DMS53 treated with DMSO at 0.1 percent for 48 hours (cell line): ENCODE measurements at regions not wholly inside any gene's neighbourhood (a gene's known extent, or its start where the extent isn't known, plus 50 kb on each side); places are given as distances from the start of the nearest gene placed in this dataset.
"Not testable (repeated sequence)": the region's sequence is repeated elsewhere in the genome, so short reads cannot be mapped to it uniquely, and the experiment has no call there.

Experiments
- DNase-seq: peaks from one replicate; lab custom pipeline; 2025; ENCODE audit not compliant: unreplicated experiment; lab: John Stamatoyannopoulos, UW

DNA sequence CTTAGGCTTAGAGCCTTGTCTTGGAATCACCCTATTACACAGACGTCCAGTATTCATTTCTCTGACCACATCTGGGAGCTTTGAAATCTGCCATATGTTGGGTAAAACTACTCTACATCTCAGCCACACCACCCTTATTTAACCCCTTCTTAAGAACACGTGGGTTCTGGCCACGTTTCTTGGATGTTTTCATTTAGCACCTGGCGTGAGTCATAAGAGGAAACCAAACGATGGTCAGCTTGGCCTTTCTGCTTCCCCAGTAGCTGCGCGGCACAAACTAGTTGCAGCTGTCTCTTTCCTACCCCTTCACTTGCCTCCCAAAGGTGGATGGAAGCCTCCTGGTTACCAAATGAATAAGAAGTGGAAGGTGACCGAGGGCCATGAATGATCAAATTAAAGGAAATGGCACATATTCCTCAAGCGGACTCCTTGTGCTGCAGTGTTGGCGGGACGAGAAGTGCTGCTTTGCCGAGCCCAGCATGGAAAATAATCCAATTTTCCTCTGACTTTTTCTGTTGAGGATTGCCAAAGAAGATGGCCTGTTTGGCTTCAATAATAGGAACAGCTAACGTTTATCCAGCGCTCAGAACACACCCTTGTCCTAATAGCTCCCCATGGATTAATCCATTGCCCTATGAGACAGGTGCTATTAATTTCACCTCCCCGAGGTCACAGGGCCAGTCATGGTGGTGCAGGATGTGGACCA lies 154.1 kb downstream of the ZNF664 start:
- no peak for DNase-seq

DNA sequence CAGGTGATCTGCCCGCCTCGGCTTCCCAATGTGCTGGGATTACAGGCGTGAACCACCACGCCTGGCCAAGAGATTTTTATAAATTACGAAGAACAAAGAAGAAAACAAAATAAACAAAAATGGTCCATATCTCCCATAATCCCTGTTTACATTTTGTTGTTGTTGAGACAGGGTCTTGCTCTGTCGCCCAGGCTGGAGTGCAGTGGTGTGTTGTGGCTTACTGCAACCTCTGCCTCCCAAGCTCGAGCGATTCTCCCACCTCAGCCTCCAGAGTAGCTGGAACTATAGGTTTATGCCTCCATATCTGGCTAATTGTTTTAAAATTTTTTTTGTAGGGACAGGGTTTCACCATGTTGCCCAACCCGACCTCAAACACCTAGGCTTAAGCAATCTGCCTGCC lies 156.1 kb downstream of the ZNF664 start:
- no peak for DNase-seq

DNA sequence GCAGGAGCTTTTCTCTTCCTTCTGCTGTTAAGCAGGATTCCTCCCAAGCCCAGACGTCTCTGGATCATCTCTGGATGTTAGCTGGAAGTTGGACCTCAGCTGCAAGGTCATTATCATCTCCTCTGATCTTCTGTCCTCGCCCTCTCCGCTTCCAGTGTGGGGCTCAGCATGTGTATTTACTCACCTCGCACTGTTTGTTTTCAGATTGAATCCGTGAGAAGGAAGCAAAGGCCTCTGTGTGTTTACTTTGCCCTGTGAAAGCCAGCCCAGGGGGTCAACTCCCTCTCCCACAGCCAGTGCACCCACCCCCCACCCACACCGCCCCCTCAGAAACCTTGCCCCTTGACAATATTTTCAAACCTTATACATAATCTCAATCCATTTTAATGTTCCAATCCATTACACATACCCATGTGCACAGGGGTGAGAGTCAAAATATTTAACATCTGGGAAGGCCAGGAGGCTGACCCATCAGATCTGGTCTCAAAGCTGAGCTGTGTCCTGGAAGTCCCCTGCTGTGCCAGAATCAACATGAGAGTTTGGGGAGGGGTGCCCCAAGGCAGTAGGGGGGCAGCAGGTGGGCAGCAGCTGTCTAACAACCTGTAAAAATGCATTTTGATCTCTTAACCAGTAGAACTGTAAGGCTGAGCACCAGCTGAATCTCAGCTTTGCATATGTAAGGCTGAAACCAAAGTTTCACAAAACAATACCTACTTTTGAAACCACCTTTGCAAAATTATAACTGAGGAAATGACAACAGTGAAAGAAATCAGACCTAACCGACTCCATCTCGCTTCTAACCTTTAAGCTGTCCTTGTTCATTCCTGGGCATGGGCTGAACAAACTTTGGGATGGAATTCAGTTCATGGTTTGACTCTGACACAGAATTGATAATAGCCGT lies 157.9 kb downstream of the ZNF664 start:
- DNase-seq: no peak

DNA sequence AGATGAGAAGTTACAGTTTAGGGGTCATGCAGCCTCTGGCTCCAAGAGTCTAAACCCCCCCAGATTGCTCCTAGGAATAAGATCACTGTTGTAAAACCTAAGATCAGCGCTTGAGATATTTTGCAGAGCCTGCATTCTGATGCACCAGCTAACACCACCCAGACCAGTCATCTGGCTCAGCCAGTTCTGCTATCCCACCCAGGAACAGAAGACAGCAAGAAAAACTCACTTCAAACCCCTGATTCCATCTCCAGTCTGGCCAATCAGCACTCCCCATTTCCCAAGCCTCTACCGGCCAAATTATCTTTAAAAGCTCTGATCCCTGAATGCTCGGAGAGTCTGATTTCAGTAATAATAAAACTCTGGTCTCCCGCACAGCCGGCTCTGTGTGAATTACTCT lies 158.6 kb downstream of the ZNF664 start:
- no peak for DNase-seq

DNA sequence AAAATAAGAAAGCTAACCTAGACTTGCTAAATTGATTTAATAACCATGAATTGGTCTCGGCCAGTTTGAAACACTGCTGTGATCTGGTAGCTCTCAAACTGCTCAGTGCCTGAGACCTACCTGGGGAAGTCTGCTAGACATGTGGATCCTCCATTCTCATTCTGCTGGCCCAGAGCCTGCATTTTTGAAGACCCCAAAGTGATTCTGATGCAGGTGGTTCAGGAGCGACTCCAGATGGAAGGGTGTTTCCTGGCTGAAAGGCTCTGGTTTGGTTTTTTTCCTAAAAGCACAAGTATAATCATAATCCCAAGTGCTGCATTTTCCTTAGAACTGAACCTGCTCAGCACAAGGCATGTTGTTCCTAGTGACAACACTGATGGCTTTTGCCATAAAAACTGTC lies 159.5 kb downstream of the ZNF664 start:
- no peak for DNase-seq

DNA sequence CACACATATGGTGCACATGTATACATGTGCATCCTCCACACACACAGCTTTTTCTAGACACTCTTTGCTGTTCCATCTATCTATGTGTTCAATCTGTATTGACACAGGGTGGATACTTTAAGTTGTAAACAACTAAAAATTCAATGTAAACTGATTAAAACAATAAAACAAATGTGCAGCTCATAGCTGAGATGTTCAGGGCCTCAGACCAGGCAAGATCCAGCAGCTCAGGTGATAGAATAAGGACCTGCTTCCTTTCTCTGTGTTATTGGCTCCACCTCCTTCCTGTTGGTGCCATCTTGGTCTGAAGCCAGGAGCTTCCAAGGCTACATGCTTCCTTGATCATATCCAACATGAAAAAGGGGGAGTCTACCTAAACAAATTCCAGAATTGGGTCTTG lies 158.1 kb upstream of the RFLNA start:
- DNase-seq: no peak

DNA sequence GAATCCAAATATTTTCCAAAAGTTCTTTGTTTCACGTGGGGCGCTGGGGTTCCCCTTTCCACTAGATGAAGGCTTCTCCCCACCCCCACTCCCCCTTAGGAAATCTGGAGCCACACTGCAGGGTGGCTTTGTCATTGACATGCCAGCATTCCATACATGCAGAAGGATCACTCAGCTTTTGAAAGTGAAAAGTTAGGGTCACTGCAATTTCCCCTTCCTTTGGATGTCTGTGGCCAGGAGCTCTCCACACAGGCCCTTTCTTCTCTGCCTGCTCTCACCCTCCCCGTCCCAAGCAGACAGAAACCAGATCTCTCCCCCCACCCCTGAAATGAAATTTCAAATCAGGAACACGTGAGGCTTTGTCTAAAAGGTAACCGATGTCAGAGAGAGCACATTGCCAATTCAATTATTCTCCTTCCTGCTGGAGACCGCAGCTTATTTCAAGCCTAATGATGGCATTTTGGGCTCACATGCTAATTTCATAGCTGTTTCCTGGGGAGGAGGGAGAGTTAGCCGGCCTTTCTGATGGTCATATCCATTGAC lies 153.9 kb upstream of the RFLNA start:
- no peak for DNase-seq

DNA sequence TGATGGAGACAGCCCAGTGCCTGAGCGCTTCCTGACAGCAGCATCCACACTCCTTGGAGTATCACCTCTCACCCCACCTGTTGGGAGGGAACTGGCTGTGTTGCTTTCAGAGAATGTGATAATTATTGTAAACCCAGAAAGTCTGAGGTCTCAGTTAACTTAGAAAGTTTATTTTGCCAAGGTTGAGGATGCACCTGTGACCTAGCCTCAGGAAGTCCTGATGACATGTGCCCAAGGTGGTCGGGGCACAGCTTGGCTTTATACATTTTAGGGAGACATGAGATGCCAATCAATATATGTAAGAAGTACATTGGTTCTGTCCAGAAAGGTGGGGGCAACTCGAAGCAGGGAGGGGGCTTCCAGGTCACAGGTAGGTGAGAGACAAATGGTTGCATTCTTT lies 153.3 kb upstream of the RFLNA start:
- DNase-seq: not testable (repeated sequence)

DNA sequence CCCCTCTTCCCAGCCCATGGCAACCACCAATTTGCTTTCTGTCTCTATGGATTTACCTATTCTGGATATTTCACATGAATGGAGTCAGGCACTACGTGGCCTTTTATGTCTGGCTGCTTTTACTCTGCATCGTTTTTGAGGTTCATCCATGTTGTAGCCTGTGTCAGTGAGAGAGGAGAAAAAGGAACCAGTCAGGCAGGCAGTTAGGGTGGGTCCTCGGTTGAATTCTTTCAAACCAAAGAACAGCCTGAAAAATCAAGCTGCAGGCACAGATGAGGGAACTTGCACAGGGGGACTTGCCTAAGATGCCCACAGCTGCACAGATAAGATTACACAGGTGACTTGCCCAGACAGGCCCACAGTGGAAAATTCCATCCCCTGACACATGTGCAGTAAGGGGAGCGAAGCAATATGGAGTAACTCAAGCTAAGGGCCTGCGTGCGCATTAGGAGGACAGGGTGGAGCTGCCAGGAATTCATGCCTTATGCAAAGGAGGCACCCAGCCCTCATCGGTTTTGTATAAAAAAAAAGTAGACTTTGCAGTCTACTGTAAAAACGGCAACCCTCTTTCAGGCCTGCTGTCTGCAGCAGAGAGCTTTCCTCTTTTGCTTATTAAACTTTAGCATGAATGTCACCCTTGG lies 152.4 kb upstream of the RFLNA start:
- no peak for DNase-seq

DNA sequence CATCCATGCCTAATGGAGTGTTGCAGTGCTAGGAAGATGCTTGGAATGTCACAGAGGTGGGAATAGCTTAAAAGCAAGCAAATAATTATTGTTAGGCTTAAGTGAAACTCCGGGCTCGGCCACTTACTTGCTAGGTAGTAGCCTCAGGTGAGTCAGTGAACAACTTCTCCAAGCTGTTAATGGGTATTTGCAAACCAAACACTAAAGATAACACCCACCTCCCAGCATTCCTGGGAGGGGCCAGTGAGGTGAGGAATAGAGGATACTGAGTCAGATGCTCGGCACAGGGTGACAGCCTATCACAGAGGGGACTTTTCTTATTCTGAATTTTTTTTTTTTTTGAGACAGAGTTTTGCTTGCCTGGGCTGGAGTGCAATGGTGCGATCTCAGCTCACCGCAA lies 151.2 kb upstream of the RFLNA start:
- no peak for DNase-seq

DNA sequence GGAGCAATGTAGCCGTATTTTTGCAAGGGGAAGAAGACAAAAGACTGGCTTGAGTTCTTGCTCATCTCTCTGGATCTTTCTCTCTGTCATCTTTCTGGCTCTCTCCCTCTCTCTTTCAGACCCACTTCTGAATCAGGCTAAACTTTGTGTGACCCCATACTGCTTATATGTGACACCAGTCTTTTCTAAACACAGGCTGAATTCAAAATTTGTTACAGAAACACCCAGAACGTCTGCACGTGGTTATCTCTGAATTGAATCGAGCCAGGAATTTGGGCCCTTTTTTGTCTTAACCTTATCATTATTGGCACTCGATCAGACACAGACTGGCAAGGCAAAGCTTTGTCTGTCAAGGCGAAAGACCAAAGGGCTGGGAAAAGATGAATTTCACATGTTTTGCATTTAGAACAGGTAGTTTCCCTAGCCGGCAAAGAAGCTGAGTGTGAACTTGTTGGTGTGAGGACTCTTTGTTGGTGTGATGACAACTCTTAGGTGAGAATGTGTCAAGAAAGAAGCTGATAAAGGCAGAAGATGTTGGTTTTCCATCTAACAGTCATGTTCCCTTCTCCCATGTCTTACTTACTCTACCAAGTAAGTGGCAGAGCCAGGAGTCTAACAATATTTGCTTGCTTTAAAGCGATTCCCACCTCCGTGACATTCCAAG lies 150.2 kb upstream of the RFLNA start:
- DNase-seq: no peak

DNA sequence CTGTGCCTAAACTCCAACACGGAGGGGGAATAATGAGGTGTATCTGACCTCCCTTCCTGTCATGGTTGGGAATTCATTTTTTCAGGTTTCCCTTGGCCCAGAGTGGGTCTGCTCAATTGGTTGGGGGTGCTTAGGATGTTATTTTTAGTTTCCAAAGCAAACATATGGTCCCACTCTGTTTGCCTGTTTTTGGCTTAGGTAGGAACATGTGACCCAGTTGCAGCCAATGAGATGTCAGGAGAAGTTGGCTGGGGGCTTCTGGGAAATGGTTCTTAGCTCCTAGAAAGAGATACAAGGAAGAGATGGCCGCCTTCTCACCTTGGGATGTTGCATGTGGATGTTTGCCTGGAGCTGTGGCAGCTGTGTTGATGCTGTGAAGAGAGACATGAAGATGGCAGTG lies 147.9 kb upstream of the RFLNA start:
- no peak for DNase-seq

DNA sequence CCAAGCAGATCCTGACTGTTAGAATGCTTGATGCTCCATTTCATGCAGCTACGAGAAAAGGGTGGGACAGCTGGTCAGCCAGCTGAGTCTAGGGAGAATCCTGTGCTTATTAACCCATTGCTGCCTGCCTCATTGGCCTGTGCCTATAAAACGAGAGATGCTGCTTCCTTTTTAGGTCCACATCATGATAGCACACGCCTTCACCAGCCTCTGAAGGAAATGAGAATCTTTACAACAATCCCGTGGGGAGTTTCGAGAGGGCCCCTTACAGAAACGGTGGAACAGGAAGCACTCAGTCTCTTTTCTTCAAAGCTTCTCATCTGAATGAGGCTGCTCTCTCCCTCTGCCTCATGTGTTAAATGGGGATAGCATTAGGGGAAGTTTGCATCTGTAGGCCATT lies 147.3 kb upstream of the RFLNA start:
- DNase-seq: no peak

DNA sequence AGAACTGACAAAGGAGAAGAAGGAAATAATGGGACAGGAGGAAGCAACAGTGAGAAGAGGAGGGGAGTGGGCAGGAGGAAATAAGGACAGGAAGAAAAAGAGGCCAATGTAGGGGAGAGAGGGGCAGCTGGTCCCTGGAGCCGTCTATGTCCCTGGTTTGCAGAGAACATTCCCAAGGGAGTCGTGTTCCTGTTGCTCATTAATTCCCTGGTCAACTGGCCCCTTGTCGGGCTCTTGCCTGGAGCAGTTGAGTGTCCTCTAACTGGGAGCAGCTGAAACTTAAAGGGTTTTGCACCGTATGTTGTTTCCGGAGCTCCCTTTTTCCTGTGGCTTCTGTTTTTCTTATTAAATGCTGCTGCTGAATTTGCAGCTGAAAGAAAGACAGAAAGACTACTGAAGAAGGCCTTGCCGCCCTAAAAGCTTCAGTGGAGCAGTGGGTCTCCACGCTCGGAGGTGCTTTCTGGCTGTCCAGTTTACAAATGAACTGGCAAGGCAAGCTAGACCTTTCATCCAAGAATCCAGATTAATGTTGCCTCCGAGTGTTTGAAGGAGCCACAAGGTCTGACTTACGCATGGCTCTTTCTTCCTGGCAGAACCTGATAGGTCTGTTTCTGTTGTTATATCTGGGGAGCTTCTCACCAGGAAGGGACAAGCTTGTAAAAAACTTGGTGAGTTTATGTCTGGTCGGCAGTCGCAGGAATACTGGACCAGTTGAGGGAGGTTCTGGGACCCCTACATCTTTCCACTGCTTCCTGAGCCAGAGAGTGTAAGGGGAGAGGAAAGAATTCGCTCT lies 146.2 kb upstream of the RFLNA start:
- DNase-seq: no peak

DNA sequence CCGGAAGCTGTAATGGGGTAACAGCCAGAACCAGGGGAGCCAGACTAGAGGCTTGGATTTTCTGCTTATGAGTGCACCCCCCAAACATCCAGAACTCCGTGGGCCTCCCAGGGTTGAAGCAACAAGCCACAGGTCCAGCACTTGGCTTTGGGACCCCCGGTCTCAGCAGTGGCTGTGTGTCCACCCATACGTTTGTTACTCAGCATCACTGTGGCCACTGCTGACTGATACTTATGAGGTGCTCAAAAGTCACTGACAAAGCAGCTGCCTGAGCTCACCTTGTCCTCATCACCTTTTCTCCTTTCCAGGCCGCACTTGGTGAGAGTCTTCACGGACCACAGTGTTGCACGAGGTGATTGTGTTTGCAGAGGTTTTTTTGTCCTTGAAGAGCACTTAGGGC lies 145.6 kb upstream of the RFLNA start:
- no peak for DNase-seq

DNA sequence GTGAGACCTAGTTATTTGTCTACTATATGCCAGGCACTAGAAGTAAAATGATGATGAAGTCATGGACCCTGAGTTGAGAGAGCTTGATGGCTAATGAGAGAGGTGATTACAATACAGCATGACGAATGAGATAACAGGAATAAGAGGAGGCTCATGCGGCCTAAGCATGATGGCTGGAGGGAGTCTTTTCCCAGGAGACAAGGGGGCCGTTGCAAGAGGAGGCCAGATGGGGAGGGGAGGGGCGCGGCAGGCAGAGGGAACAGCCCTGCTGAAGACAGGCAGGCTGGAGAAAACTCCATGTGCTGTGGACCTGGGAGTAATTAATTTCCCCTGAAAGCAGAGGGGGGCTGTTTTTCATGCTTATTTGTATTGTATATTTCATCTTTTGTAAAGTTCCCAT lies 144.7 kb upstream of the RFLNA start:
- DNase-seq: no peak

DNA sequence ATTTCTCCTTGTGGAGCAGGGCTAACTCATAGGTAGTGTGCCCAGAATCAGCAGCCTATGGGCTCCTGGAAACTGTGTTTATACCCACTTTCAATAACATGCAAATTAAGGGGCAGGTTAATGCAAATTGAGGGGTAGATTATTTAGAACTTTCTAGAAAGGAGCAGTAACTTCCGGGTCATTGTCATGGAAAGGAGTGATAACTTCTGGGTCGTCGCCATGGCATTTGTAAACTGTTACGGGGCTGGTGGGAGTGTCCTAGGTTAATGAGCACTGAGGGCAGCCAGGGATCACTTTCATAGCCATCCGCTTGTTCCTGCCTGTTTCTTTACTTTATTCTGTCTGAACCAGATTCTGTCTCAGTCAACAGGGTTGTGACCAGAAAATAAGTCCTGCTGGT lies 143.3 kb upstream of the RFLNA start:
- DNase-seq: no peak

DNA sequence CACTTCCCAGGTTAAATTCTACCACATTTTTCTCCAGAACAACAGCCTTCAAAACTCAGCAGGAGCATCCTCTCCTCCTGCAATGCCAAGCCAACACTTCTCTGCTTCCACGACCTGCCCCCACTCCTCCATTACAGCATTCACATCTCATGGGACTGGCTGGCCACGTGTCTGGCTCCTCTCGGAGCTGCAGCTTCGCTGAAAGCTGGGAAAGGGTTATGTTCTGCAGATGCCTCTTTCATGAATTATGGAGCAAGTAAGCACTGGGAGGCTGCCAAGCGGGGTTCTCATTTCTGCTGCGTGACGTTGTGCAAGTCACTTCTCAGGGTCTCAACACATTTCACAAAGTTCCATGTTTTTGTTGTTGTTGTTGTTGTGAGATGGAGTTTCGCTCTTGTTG lies 142.2 kb upstream of the RFLNA start:
- no peak for DNase-seq

DNA sequence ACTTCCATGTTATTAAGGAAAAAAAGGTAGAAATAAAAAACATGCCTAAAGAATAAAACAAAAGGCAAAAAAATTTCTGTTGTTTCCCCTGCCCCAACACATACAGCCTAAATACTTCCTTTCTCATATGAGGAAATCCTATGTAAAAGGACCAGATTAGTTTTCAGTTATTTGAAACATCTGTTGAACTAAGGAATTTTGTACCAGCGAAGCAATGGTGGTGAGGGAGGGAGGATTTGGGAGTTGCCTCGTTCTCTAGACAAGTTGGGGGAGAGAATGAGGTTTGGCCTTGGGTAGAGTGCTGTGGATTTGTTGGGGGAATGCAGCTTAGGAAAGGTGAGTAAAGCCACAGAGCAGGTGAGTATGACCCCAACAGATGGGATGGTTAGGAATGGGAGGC lies 141.5 kb upstream of the RFLNA start:
- DNase-seq: no peak

DNA sequence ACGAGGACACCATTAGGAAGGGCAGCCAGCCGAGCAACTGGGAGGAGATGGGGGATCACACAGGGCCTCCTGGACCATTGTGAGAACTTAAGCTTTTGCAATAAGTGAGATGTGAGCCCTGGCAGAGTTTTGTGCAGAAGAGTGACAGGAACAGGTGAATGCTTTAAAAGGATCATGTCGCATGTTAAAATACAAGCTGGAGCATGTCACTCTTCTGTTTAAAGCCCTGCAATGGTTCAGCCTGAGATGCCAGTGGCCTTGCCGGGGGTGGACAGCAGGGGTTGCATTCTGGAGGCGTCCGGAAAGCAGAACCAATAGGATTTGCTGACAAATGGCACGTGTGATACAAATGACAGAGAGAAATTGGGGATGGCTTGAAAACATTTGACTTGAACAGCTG lies 137.5 kb upstream of the RFLNA start:
- DNase-seq: no peak

DNA sequence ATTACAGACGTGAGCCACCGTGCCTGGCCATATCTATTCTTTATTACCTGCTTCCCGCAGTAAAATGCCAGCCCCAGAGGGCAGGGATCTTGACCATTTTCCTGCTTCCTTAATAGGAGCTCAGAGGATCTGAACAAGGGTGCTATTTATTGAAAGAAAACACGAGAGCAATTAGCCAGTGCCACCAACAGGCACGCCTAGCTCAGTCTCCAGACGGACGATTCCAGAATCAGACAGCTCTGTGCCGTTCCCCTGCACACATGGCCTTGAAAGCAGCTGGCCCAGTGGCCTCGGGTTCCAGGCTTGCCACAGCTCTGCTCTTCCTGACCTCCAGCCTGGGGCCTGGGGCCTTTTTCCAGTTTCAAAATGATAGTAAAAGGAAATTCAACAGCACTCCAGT lies 135.2 kb upstream of the RFLNA start:
- no peak for DNase-seq
